Left lung (tissue), 4 donors: ENCODE measurements at regions not wholly inside any gene's neighbourhood (a gene's known extent, or its start where the extent isn't known, plus 50 kb on each side); places are given as distances from the start of the nearest gene placed in this dataset.

Source experiments
- ATAC-seq: fragments of 200-7000 bp; cut with Tn5 transposase; one replicate; pipeline ENCODE4 v1.9.1; 2020; ENCODE audit warnings: moderate library complexity
- DNase-seq, 4 donors: peaks; one replicate each; pipeline ENCODE4 v3.0.0-alpha.2; 2013 to 2020
- H3K27ac ChIP-seq, 2 donors: fragments of 200-600 bp; sonication (generic) in 1 of 2; one replicate each; pipeline versions ENCODE4 v1.5.0 to v1.8.0; 2020 to 2021
- H3K27me3 ChIP-seq, 2 donors: fragments of 200-600 bp; sonication (generic) in 1 of 2; one replicate each; pipeline versions ENCODE4 v1.5.0 to v1.8.0; 2020 to 2021
- H3K36me3 ChIP-seq, 2 donors: fragments of 200-600 bp; sonication (generic) in 1 of 2; one replicate each; pipeline versions ENCODE4 v1.5.0 to v1.8.0; 2020 to 2021
- H3K4me1 ChIP-seq, 2 donors: fragments of 200-600 bp; one replicate each; pipeline ENCODE4 v1.8.0; 2021
- H3K4me3 ChIP-seq, 2 donors: fragments of 200-600 bp; sonication (generic) in 1 of 2; one replicate each; pipeline versions ENCODE4 v1.5.0 to v1.8.0; 2020 to 2021; ENCODE audit warnings: mild to moderate bottlenecking in 1 of 2
- H3K9me3 ChIP-seq, 2 donors: fragments of 200-600 bp; sonication (generic) in 1 of 2; one replicate each; pipeline versions ENCODE4 v1.5.0 to v1.8.0; 2020 to 2021
- CTCF ChIP-seq, 2 donors: fragments of 200-600 bp; sonication (generic) in 1 of 2; IDR thresholded peaks; one replicate each; pipeline versions ENCODE4 v1.5.0 to v1.8.0; 2021; ENCODE audit warnings: antibody characterized with exemption in 2 of 2
- intact Hi-C, 2 donors: fragments of 100-400 bp; cut with DNase I; formaldehyde crosslinking; loops; one replicate each; pipeline versions ENCODE4 v1.11.2 to v1.14.2; 2022
- donor health status: DM: no; HTN: yes; CAD: no.
- donor health status: DM: no; HTN: no; CAD: no.

DNA sequence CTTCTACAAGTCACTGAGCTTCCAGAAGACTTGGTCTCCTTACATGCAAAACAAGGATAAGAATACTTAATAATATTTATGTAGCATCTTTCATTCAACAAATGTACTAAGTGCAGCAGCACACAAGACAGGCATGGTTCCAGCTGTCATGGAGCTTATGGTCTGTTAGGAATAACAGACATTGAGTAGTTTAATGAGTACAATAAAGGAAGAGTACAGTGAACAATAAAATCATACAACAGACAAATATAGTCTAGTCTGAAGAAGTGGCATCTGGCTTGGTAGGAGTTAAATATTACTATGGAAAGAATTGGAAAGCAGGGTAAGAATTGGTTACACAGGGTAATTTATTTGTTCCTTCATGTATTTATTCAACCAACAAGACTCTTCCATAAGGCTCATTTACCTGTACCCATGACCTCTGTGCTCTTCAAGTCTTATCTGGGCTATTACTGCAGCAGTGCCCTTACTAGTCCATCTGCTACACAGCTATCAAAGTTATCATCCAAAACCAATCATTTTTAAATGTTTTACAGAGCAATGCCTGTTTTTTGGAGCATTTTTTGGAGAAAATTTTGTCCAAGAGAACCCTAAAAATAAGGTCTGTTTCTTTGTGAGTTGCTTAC is 101.1 kb upstream of the RPL34 start:
- H3K9me3 ChIP-seq: no peaks in the 10 kb centered on the region
- no peaks in the 10 kb centered on the region for H3K36me3 ChIP-seq
- H3K27ac ChIP-seq: no peak overlapping the region
- H3K27me3 ChIP-seq: peaks cover 2 to 4% of the 10 kb centered on the region in 2 donors
- no peak for TF ChIP-seq CTCF (IDR thresholded peaks at IDR 0.05)
- intact Hi-C loops: no loop called here
- ATAC-seq: no peak
- DNase-seq: no peak
- H3K4me3 ChIP-seq: no peak overlapping the region
- peaks cover 0 to 4% of the 10 kb centered on the region in 2 donors for H3K4me1 ChIP-seq

DNA sequence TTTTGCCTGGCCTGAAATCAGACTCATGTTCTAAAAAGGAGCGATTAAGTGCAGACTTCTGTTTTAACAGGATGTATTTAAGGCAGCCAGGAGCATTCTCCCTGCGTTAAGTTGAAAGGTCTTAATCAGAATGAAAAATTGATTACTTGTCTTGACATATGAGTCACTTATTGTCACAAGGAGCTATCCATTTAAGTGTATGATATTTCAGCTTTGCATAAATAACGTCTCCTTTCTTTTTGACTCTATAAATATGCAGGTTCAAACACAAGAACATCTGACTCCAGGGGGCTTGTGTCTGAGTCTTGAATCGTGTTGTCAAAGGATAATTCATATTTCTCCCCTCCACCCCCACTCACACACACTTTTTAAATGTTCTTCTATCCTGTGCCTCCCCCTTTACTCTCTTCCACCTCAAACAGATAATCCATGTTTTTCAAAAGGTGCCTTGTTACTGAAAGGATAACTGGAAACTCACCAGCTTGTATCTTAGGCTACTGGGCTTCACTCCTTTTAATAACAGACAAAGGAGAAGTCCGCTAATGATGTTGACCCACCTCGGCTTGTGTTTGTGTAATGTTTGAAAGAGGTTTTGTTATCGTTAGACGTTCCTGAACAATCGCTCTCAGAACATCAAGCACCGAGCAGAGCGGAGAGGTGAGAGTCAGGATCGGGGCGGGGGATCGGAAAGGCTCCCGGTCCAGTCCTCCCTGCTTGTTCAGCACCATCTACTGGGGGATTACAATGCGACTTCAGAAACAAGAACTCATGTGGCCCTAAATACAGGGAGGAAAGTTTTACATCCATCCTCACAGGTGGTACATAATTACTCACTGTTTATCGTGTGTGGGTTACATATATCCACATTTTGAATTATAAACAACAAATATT is 107.5 kb upstream of the RPL34 start:
- Histone ChIP-seq H3K9me3 (peaks cover 0 to under 1% of the 10 kb centered on the region in 2 donors), H3K27ac (no peak overlapping the region), H3K36me3 (no peaks in the 10 kb centered on the region), H3K4me1 (no peaks in the 10 kb centered on the region), H3K4me3 (no peak overlapping the region), H3K27me3 (peaks cover 2 to 11% of the 10 kb centered on the region in 2 donors)
- peak in 1 of 2 donors; percentile 24 for TF ChIP-seq CTCF (IDR thresholded peaks at IDR 0.05)
- intact Hi-C loops: no loop called here
- DNase-seq (peak in 3 of 4 donors; percentile 28 to 69 (median 32)), ATAC-seq (peak; percentile 70)

DNA sequence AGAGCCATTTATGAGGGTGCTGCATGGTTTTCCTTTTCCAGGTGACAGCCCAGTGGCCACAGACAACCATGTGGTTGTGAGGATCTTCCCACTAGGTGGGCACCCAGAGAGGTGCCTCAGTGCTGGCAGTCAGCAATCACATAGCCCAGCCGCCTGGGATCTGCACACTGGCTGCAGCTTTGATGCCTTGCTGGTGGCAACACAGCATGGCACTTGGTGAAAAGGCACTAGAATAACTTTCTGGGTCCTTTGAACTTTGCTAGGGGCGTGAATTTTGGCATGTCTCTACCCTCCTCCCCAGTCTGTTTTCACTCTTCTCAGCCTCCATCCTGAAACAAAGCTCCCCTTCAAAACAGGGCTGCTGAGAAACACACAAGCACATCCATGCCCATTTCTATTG is 108.8 kb upstream of the RPL34 start:
- Histone ChIP-seq H3K27me3 (peaks cover 2 to 11% of the 10 kb centered on the region in 2 donors), H3K36me3 (no peaks in the 10 kb centered on the region), H3K27ac (no peak overlapping the region), H3K4me3 (no peak overlapping the region), H3K9me3 (peaks cover 0 to 8% of the 10 kb centered on the region in 2 donors), H3K4me1 (no peaks in the 10 kb centered on the region)
- no peak for ATAC-seq
- intact Hi-C loops: no loop called here
- DNase-seq: peak in 1 of 4 donors; percentile 41
- no peak for TF ChIP-seq CTCF (IDR thresholded peaks at IDR 0.05)

DNA sequence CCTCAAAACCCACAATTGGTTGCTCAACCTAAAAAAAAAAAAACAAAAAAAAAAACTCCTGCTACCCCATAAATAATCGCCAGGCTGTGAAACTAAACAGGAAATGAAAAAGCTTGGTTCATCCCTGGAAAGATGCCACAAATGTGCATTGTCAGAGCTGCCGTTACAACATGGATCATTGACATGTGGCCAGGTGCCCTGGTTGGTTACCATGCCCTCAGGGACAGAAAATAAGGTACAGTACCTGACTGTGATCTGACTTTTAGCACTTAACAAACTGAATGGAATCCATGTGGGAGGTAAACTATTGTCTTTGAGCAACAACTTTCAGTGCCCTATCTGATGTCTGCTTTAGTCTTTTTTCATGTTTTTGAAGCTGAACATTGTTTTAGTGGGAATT is 118.0 kb upstream of the RPL34 start:
- no peak for TF ChIP-seq CTCF (IDR thresholded peaks at IDR 0.05)
- H3K4me1 ChIP-seq: no peaks in the 10 kb centered on the region
- no peaks in the 10 kb centered on the region for H3K36me3 ChIP-seq
- no peak overlapping the region for H3K27ac ChIP-seq
- no peak for ATAC-seq
- intact Hi-C loops: no loop called here
- no peaks in the 10 kb centered on the region for H3K27me3 ChIP-seq
- no peak for DNase-seq
- no peak overlapping the region for H3K4me3 ChIP-seq
- peaks cover 0 to 7% of the 10 kb centered on the region in 2 donors for H3K9me3 ChIP-seq

GRCh38 chr4:108498925-108499324 is 121.5 kb upstream of the RPL34 start:
- intact Hi-C loops: no loop called here
- no peak overlapping the region for H3K4me3 ChIP-seq
- no peaks in the 10 kb centered on the region for H3K27me3 ChIP-seq
- peaks cover 0 to 22% of the 10 kb centered on the region in 2 donors for H3K9me3 ChIP-seq
- no peak for ATAC-seq
- no peaks in the 10 kb centered on the region for H3K36me3 ChIP-seq
- H3K27ac ChIP-seq: no peak overlapping the region
- TF ChIP-seq CTCF (IDR thresholded peaks at IDR 0.05): no peak
- no peaks in the 10 kb centered on the region for H3K4me1 ChIP-seq
- DNase-seq: no peak
